ENCODE measurements at regions not wholly inside any gene's neighbourhood (a gene's known extent, or its start where the extent isn't known, plus 50 kb on each side); places are given as distances from the start of the nearest gene placed in this dataset.
"Not testable (repeated sequence)": the region's sequence is repeated elsewhere in the genome, so short reads cannot be mapped to it uniquely, and the experiment has no call there.

- FAIRE-seq (no peak), DNase-seq (ENCODE audit: insufficient read length, low spot score) (no peak)
Measured at GRCh38 chr6:155909710-155910109, 454.1 kb upstream of the NOX3 start.

- DNase-seq (ENCODE audit: insufficient read length, low spot score): no peak
- FAIRE-seq: no peak
Measured at GRCh38 chr6:155895641-155896040, 440.0 kb upstream of the NOX3 start.

- FAIRE-seq: no peak
Measured at GRCh38 chr6:155894758-155895157, 439.1 kb upstream of the NOX3 start.

GRCh38 chr6:155894262-155894661 lies 438.6 kb upstream of the NOX3 start:
- FAIRE-seq: no peak

More at GRCh38 chr6:155894758-155895157, 439.1 kb upstream of the NOX3 start:
- no peak for DNase-seq (ENCODE audit: insufficient read length, low spot score)

GRCh38 chr6:155890409-155890808 lies 434.8 kb upstream of the NOX3 start:
- DNase-seq (ENCODE audit: insufficient read length, low spot score) (no peak), FAIRE-seq (no peak)

More at GRCh38 chr6:155894262-155894661, 438.6 kb upstream of the NOX3 start:
- no peak for DNase-seq (ENCODE audit: insufficient read length, low spot score)

GRCh38 chr6:155889410-155889809 lies 433.8 kb upstream of the NOX3 start:
- FAIRE-seq: no peak
- no peak for DNase-seq (ENCODE audit: insufficient read length, low spot score)

GRCh38 chr6:155887421-155887820 lies 431.8 kb upstream of the NOX3 start:
- no peak for DNase-seq (ENCODE audit: insufficient read length, low spot score)
- FAIRE-seq: no peak

- no peak for DNase-seq (ENCODE audit: insufficient read length, low spot score)
- no peak for FAIRE-seq
Measured at GRCh38 chr6:155883741-155884140, 428.1 kb upstream of the NOX3 start.

- DNase-seq (ENCODE audit: insufficient read length, low spot score): no peak
Measured at GRCh38 chr6:155883334-155883731, 427.7 kb upstream of the NOX3 start.

GRCh38 chr6:155882527-155883333 lies 427.1 kb upstream of the NOX3 start:
- no peak for DNase-seq (ENCODE audit: insufficient read length, low spot score)

More at GRCh38 chr6:155883334-155883731, 427.7 kb upstream of the NOX3 start:
- no peak for FAIRE-seq

GRCh38 chr6:155881826-155882526 lies 426.3 kb upstream of the NOX3 start:
- no peak for FAIRE-seq

More at GRCh38 chr6:155882527-155883333, 427.1 kb upstream of the NOX3 start:
- no peak for FAIRE-seq

GRCh38 chr6:155880900-155881299 lies 425.3 kb upstream of the NOX3 start:
- FAIRE-seq (no peak), DNase-seq (ENCODE audit: insufficient read length, low spot score) (peak; percentile 6)

More at GRCh38 chr6:155881826-155882526, 426.3 kb upstream of the NOX3 start:
- no peak for DNase-seq (ENCODE audit: insufficient read length, low spot score)

- no peak for FAIRE-seq
- DNase-seq (ENCODE audit: insufficient read length, low spot score): no peak
Measured at GRCh38 chr6:155872961-155873360, 417.3 kb upstream of the NOX3 start.

- DNase-seq (ENCODE audit: insufficient read length, low spot score) (no peak), FAIRE-seq (no peak)
Measured at GRCh38 chr6:155867682-155868081, 412.0 kb upstream of the NOX3 start.

- not testable (repeated sequence) for DNase-seq (ENCODE audit: insufficient read length, low spot score); FAIRE-seq
Measured at GRCh38 chr6:155866676-155867390, 411.2 kb upstream of the NOX3 start.

GRCh38 chr6:155861821-155862220 lies 406.2 kb upstream of the NOX3 start:
- no peak for DNase-seq (ENCODE audit: insufficient read length, low spot score)
- no peak for FAIRE-seq

GRCh38 chr6:155858906-155859305 lies 403.3 kb upstream of the NOX3 start:
- not testable (repeated sequence) for FAIRE-seq; DNase-seq (ENCODE audit: insufficient read length, low spot score)

GRCh38 chr6:155854787-155855186 lies 399.1 kb upstream of the NOX3 start:
- FAIRE-seq (no peak), DNase-seq (ENCODE audit: insufficient read length, low spot score) (no peak)

- FAIRE-seq (no peak), DNase-seq (ENCODE audit: insufficient read length, low spot score) (no peak)
Measured at GRCh38 chr6:155853011-155853410, 397.4 kb upstream of the NOX3 start.

- peak; percentile 13 for DNase-seq (ENCODE audit: insufficient read length, low spot score)
- FAIRE-seq: peak; percentile 49
Measured at GRCh38 chr6:155850408-155850841, 394.8 kb upstream of the NOX3 start.

GRCh38 chr6:155847711-155848110 lies 392.1 kb upstream of the NOX3 start:
- no peak for FAIRE-seq
- DNase-seq (ENCODE audit: insufficient read length, low spot score): no peak
